Cerebellar nuclear complex (tissue), 1 donor: ENCODE measurements at regions not wholly inside any gene's neighbourhood (a gene's known extent, or its start where the extent isn't known, plus 50 kb on each side); places are given as distances from the start of the nearest gene placed in this dataset.
"Not testable (repeated sequence)": the region's sequence is repeated elsewhere in the genome, so short reads cannot be mapped to it uniquely, and the experiment has no call there.

ENCODE experiments used
- DNase-seq, 2 experiments: peaks; one replicate each; lab custom pipeline; 2025; lab: John Stamatoyannopoulos, UW

GRCh38 chr5:26538226-26538625 lies 500.2 kb downstream of the CDH9 start:
- DNase-seq: no peak

GRCh38 chr5:26535215-26535614 lies 503.2 kb downstream of the CDH9 start:
- no peak for DNase-seq

GRCh38 chr5:26530305-26530704 lies 508.1 kb downstream of the CDH9 start:
- DNase-seq: no peak

- no peak for DNase-seq
Measured at GRCh38 chr5:26519245-26519644, 519.1 kb downstream of the CDH9 start.

- no peak for DNase-seq
Measured at GRCh38 chr5:26518065-26518464, 520.3 kb downstream of the CDH9 start.

GRCh38 chr5:26498972-26499371 lies 539.4 kb downstream of the CDH9 start:
- DNase-seq: no peak

GRCh38 chr5:26495437-26495836 lies 542.9 kb downstream of the CDH9 start:
- no peak for DNase-seq

GRCh38 chr5:26492906-26493459 lies 545.4 kb downstream of the CDH9 start:
- DNase-seq: no peak

GRCh38 chr5:26487553-26487952 lies 550.8 kb downstream of the CDH9 start:
- DNase-seq: no peak

GRCh38 chr5:26486631-26487030 lies 551.8 kb downstream of the CDH9 start:
- no peak for DNase-seq

- DNase-seq: not testable (repeated sequence)
Measured at GRCh38 chr5:26485146-26485860, 553.1 kb downstream of the CDH9 start.

GRCh38 chr5:26482810-26483375 lies 555.5 kb downstream of the CDH9 start:
- DNase-seq: no peak

GRCh38 chr5:26482076-26482809 lies 556.1 kb downstream of the CDH9 start:
- DNase-seq: no peak

GRCh38 chr5:26470439-26470838 lies 567.9 kb downstream of the CDH9 start:
- no peak for DNase-seq

- DNase-seq: no peak
Measured at GRCh38 chr5:26439121-26439520, 599.3 kb downstream of the CDH9 start.

GRCh38 chr5:26434688-26435087 lies 603.7 kb downstream of the CDH9 start:
- DNase-seq: no peak

GRCh38 chr5:26432386-26432785 lies 606.0 kb downstream of the CDH9 start:
- DNase-seq: no peak

- no peak for DNase-seq
Measured at GRCh38 chr5:26430323-26430722, 608.1 kb downstream of the CDH9 start.

- no peak for DNase-seq
Measured at GRCh38 chr5:26427281-26427680, 611.1 kb downstream of the CDH9 start.

- DNase-seq: no peak
Measured at GRCh38 chr5:26419987-26420386, 618.4 kb downstream of the CDH9 start.

GRCh38 chr5:26416911-26417310 lies 621.5 kb downstream of the CDH9 start:
- DNase-seq: no peak

- DNase-seq: no peak
Measured at GRCh38 chr5:26415987-26416779, 622.2 kb downstream of the CDH9 start.
